ENCODE measurements at regions not wholly inside any gene's neighbourhood (a gene's known extent, or its start where the extent isn't known, plus 50 kb on each side); places are given as distances from the start of the nearest gene placed in this dataset.

DNA sequence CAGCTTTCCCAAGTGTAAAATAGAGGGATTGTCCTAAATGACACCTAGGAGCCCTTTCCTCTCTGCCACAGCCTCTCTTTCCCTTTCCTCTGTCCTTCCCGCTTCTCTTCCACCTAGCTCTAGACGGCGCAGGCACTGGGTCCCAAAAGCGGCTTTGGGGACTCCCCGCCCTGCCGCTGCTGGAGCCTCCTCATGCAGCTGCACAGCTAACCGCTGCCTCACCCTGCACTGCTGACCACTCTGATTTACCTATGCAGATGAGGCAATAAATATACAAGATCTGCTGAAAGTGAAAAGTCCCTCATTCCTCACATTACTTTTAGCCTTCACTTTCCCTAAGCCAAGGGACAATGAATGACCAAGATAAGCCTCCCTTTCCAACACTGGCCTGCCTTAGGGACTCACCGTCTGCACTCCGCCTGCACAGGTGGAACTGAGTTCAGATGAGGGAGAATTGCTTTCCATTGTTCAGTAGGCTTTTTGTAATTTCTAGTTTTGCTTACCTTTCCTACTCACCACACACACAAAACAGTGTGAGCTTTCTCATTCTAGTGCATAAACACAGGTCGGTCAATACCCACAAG is 197.5 kb upstream of the BCL6 start:
- no peaks in the 10 kb centered on the region for H3K4me1 ChIP-seq (ENCODE audit: low read depth, poor library complexity, severe bottlenecking)
- no peak overlapping the region for H3K9ac ChIP-seq
- H3K4me2 ChIP-seq, result no peak overlapping the region
- no peaks in the 10 kb centered on the region; the same call in 1 of the 2 replicates for H3K27me3 ChIP-seq (ENCODE audit: insufficient read depth, low read depth)
- no peak overlapping the region for H2AFZ ChIP-seq (ENCODE audit: low read depth)
- no peaks in the 10 kb centered on the region for H3K79me2 ChIP-seq (ENCODE audit: insufficient read depth, low read depth)
- no peak overlapping the region for H3K4me3 ChIP-seq (IDR thresholded peaks at IDR 0.05; ENCODE audit: insufficient read depth, low read depth, low read length)
- TF ChIP-seq, protein P1, sequence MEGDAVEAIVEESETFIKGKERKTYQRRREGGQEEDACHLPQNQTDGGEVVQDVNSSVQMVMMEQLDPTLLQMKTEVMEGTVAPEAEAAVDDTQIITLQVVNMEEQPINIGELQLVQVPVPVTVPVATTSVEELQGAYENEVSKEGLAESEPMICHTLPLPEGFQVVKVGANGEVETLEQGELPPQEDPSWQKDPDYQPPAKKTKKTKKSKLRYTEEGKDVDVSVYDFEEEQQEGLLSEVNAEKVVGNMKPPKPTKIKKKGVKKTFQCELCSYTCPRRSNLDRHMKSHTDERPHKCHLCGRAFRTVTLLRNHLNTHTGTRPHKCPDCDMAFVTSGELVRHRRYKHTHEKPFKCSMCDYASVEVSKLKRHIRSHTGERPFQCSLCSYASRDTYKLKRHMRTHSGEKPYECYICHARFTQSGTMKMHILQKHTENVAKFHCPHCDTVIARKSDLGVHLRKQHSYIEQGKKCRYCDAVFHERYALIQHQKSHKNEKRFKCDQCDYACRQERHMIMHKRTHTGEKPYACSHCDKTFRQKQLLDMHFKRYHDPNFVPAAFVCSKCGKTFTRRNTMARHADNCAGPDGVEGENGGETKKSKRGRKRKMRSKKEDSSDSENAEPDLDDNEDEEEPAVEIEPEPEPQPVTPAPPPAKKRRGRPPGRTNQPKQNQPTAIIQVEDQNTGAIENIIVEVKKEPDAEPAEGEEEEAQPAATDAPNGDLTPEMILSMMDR (conservative IDR thresholded peaks at IDR 0.05; ENCODE audit: low read depth, low read length), result no peak
- no peaks in the 10 kb centered on the region for H3K36me3 ChIP-seq (ENCODE audit: insufficient read depth)
- H4K20me1 ChIP-seq (ENCODE audit: insufficient read depth), result no peaks in the 10 kb centered on the region
- no peak overlapping the region for H3K27ac ChIP-seq

DNA sequence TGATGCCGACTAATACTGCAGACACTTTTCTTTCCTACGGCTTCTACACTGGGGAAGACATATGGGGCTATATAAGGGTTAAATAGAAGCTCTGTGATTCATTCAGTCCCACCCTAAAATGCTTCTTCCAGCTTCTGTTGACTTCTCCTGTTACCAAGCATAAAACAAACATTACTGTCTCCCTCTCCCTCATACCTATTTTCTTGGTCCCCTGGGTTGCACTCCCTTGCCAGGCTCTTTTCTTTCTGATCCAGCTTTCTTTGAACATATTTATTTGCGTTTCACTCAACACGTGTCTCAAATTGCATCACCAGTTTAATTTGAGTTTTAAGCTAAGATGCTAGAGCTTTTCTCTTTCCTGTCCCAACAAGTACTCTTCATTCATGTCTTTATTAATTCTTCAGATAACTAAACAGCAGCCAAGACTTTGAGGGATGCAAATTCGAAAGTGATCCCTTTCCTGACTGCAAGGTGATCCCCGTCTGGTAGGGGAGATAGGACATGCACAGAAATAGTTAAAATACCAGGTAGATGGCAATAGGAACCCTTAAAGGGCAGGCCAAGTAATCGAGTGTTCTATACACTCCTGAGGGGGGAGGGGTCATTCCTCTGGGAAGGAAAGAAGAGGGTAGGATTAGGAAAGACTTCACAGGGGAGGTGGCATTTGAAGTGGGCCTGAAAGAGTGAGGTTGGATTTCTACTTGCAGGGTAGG is 198.6 kb upstream of the BCL6 start:
- H3K4me1 ChIP-seq (ENCODE audit: low read depth, poor library complexity, severe bottlenecking), result no peaks in the 10 kb centered on the region

DNA sequence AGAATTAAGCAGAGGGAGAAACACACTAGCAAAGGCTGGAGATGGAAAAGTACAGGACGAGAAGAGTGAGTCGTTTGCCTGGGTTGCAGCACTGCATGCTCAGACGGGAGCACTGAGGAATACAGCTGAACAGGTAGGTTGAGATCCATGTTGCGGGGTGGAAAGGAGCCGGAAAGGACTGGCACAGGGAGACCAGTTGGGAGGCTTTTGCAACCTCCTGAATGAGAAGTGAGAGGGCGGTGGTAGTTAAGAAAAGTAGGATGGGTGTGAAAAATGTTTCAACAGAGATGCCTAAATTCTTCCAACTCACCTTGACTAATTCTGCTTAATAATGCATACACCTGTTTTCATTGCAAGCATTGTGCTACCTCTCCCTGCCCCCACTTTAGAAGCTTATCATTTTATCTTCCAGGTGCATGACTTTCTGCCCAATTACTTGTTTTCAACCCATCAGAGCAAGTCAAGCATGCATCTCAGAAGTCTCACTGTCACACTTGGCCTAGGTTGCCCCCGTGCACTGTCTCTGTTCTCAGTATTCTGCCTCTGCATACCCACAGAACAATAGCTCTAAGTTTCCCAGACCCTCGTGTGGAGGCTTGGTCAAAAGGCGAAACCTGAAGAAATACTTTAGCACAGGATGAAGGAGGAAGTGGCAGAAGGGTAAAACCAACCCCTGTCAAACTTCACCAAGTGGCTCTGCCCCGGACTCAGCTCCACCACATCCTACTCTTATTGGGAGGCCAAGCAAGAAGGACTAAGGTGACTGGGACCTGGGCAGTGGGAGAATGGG is 199.3 kb upstream of the BCL6 start:
- Histone ChIP-seq H3K79me2 (ENCODE audit: insufficient read depth, low read depth) (no peaks in the 10 kb centered on the region), H3K27ac (no peak overlapping the region), H4K20me1 (ENCODE audit: insufficient read depth) (no peaks in the 10 kb centered on the region), H3K4me1 (ENCODE audit: low read depth, poor library complexity, severe bottlenecking) (no peaks in the 10 kb centered on the region), H3K27me3 (ENCODE audit: insufficient read depth, low read depth) (no peaks in the 10 kb centered on the region), H3K9ac (no peak overlapping the region), H3K4me2 (no peak overlapping the region), H2AFZ (ENCODE audit: low read depth) (no peak overlapping the region), H3K4me3 (IDR thresholded peaks at IDR 0.05; ENCODE audit: insufficient read depth, low read depth, low read length) (no peak overlapping the region), H3K36me3 (ENCODE audit: insufficient read depth) (no peaks in the 10 kb centered on the region)
- TF ChIP-seq, protein P1 (conservative IDR thresholded peaks at IDR 0.05; ENCODE audit: low read depth, low read length), result no peak

More for the DNA sequence above, 198.6 kb upstream of the BCL6 start:
- TF ChIP-seq, protein P1 (conservative IDR thresholded peaks at IDR 0.05; ENCODE audit: low read depth, low read length), result no peak
- H3K4me3 ChIP-seq (IDR thresholded peaks at IDR 0.05; ENCODE audit: insufficient read depth, low read depth, low read length), result no peak overlapping the region
- H3K36me3 ChIP-seq (ENCODE audit: insufficient read depth), result no peaks in the 10 kb centered on the region
- no peaks in the 10 kb centered on the region for H3K79me2 ChIP-seq (ENCODE audit: insufficient read depth, low read depth)
- H2AFZ ChIP-seq (ENCODE audit: low read depth), result no peak overlapping the region
- no peak overlapping the region for H3K4me2 ChIP-seq
- no peaks in the 10 kb centered on the region for H3K27me3 ChIP-seq (ENCODE audit: insufficient read depth, low read depth)
- no peak overlapping the region for H3K27ac ChIP-seq
- H3K9ac ChIP-seq, result no peak overlapping the region
- no peaks in the 10 kb centered on the region for H4K20me1 ChIP-seq (ENCODE audit: insufficient read depth)

DNA sequence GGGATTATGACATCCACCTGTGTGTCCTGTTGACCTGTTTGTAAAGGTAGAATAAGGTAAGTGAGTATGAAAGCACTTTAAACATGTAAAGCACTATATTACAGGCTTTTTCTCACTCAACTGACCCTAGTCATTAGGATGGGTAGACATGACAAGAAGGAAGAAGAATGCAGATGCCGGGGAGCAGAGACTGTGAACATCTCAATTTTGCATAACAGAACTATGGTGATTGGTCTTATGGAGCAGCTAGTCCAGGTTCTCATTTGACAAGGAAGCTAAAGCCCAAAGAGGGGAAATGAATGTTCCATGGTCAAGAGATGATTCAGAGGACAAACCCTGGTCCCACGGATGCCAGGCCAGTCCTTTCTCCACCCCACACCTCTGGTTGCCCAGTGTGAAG is 200.1 kb upstream of the BCL6 start:
- TF ChIP-seq, protein P1 (conservative IDR thresholded peaks at IDR 0.05; ENCODE audit: low read depth, low read length), result no peak
- Histone ChIP-seq H2AFZ (ENCODE audit: low read depth) (no peak overlapping the region), H3K4me2 (no peak overlapping the region), H3K79me2 (ENCODE audit: insufficient read depth, low read depth) (no peaks in the 10 kb centered on the region), H3K36me3 (ENCODE audit: insufficient read depth) (no peaks in the 10 kb centered on the region), H3K9ac (no peak overlapping the region), H3K4me1 (ENCODE audit: low read depth, poor library complexity, severe bottlenecking) (no peaks in the 10 kb centered on the region), H3K27ac (no peak overlapping the region), H3K4me3 (IDR thresholded peaks at IDR 0.05; ENCODE audit: insufficient read depth, low read depth, low read length) (no peak overlapping the region), H3K27me3 (ENCODE audit: insufficient read depth, low read depth) (no peaks in the 10 kb centered on the region), H4K20me1 (ENCODE audit: insufficient read depth) (no peaks in the 10 kb centered on the region)
